ENCODE measurements at regions not wholly inside any gene's neighbourhood (a gene's known extent, or its start where the extent isn't known, plus 50 kb on each side); places are given as distances from the start of the nearest gene placed in this dataset.

- Histone ChIP-seq H3K27me3 (ENCODE audit: insufficient read depth, low read depth, low read length) (no peaks in the 10 kb centered on the region), H3K9me2 (ENCODE audit: insufficient read depth, low read length) (no peaks in the 10 kb centered on the region), H3K79me2 (replicated peaks; ENCODE audit: insufficient read depth, low read length) (no peaks in the 10 kb centered on the region), H3F3A (ENCODE audit: insufficient read depth, low read length, poor library complexity, severe bottlenecking) (no peaks in the 10 kb centered on the region), H3K9me3 (ENCODE audit: low read length) (peaks cover 3% of the 10 kb centered on the region), H3K27ac (ENCODE audit: low read length) (no peak overlapping the region), H2AFZ (ENCODE audit: low read depth, low read length) (no peak overlapping the region), H3K4me3 (ENCODE audit: low read length) (no peak overlapping the region), H4K20me1 (ENCODE audit: insufficient read depth) (no peaks in the 10 kb centered on the region), H3K36me3 (ENCODE audit: insufficient read depth, low read length) (no peaks in the 10 kb centered on the region), H3K9ac (ENCODE audit: low read length) (no peak overlapping the region), H3K4me2 (ENCODE audit: low read length) (no peak overlapping the region)
- no peak for TF ChIP-seq RAD21 (conservative IDR thresholded peaks at IDR 0.05)
- no peak for TF ChIP-seq POLR2AphosphoS5 (IDR thresholded peaks at IDR 0.05)
- TF ChIP-seq, protein P1, sequence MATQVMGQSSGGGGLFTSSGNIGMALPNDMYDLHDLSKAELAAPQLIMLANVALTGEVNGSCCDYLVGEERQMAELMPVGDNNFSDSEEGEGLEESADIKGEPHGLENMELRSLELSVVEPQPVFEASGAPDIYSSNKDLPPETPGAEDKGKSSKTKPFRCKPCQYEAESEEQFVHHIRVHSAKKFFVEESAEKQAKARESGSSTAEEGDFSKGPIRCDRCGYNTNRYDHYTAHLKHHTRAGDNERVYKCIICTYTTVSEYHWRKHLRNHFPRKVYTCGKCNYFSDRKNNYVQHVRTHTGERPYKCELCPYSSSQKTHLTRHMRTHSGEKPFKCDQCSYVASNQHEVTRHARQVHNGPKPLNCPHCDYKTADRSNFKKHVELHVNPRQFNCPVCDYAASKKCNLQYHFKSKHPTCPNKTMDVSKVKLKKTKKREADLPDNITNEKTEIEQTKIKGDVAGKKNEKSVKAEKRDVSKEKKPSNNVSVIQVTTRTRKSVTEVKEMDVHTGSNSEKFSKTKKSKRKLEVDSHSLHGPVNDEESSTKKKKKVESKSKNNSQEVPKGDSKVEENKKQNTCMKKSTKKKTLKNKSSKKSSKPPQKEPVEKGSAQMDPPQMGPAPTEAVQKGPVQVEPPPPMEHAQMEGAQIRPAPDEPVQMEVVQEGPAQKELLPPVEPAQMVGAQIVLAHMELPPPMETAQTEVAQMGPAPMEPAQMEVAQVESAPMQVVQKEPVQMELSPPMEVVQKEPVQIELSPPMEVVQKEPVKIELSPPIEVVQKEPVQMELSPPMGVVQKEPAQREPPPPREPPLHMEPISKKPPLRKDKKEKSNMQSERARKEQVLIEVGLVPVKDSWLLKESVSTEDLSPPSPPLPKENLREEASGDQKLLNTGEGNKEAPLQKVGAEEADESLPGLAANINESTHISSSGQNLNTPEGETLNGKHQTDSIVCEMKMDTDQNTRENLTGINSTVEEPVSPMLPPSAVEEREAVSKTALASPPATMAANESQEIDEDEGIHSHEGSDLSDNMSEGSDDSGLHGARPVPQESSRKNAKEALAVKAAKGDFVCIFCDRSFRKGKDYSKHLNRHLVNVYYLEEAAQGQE (IDR thresholded peaks at IDR 0.05; ENCODE audit: borderline replicate concordance) = no peak
- TF ChIP-seq MXI1 (conservative IDR thresholded peaks at IDR 0.05; ENCODE audit: poor library complexity, severe bottlenecking) = no peak
Observed at GRCh38 chr9:118751848-118752223, 617.4 kb downstream of the BRINP1 start.

GRCh38 chr9:118761016-118761790, 608.0 kb downstream of the BRINP1 start:
- no peaks in the 10 kb centered on the region for H3K27me3 ChIP-seq (ENCODE audit: insufficient read depth, low read depth, low read length)
- no peak overlapping the region for H3K4me2 ChIP-seq (ENCODE audit: low read length)
- TF ChIP-seq POLR2AphosphoS5 (IDR thresholded peaks at IDR 0.05) (no peak), CTCF (IDR thresholded peaks at IDR 0.05; ENCODE audit: poor library complexity, severe bottlenecking) (no peak), EP300 (conservative IDR thresholded peaks at IDR 0.05; ENCODE audit: poor library complexity, severe bottlenecking) (no peak), TAF1 (IDR thresholded peaks at IDR 0.05; ENCODE audit: low read depth) (no peak), RAD21 (conservative IDR thresholded peaks at IDR 0.05) (no peak), MXI1 (conservative IDR thresholded peaks at IDR 0.05; ENCODE audit: poor library complexity, severe bottlenecking) (no peak), EZH2 (IDR thresholded peaks at IDR 0.05; ENCODE audit: borderline replicate concordance, insufficient read depth, low read length, poor library complexity, severe bottlenecking) (no peak), SMC3 (conservative IDR thresholded peaks at IDR 0.05; ENCODE audit: poor library complexity) (no peak)
- TF ChIP-seq, protein P1 (IDR thresholded peaks at IDR 0.05; ENCODE audit: borderline replicate concordance) = no peak
- H3K27ac ChIP-seq (ENCODE audit: low read length) = no peak overlapping the region
- H3K79me2 ChIP-seq (replicated peaks; ENCODE audit: insufficient read depth, low read length) = no peaks in the 10 kb centered on the region
- H4K20me1 ChIP-seq (ENCODE audit: insufficient read depth) = no peaks in the 10 kb centered on the region
- H3K9me2 ChIP-seq (ENCODE audit: insufficient read depth, low read length) = no peaks in the 10 kb centered on the region
- no peak overlapping the region for H3K4me3 ChIP-seq (ENCODE audit: low read length)
- H2AFZ ChIP-seq (ENCODE audit: low read depth, low read length) = no peak overlapping the region
- no peaks in the 10 kb centered on the region for H3F3A ChIP-seq (ENCODE audit: insufficient read depth, low read length, poor library complexity, severe bottlenecking)
- no peaks in the 10 kb centered on the region for H3K36me3 ChIP-seq (ENCODE audit: insufficient read depth, low read length)
- H3K9ac ChIP-seq (ENCODE audit: low read length) = no peak overlapping the region
- no peaks in the 10 kb centered on the region for H3K9me3 ChIP-seq (ENCODE audit: low read length)

Measured in neural cell (in vitro differentiated cells).